HG02852 (cell line): ENCODE measurements at regions not wholly inside any gene's neighbourhood (a gene's known extent, or its start where the extent isn't known, plus 50 kb on each side); places are given as distances from the start of the nearest gene placed in this dataset.

Source experiments
- ATAC-seq: cut with Tn5 transposase; IDR thresholded peaks from one replicate; pipeline ENCODE4 v1.9.1; 2021; ENCODE audit warnings: mild to moderate bottlenecking, moderate library complexity; ENCODE audit not compliant: unreplicated experiment

DNA sequence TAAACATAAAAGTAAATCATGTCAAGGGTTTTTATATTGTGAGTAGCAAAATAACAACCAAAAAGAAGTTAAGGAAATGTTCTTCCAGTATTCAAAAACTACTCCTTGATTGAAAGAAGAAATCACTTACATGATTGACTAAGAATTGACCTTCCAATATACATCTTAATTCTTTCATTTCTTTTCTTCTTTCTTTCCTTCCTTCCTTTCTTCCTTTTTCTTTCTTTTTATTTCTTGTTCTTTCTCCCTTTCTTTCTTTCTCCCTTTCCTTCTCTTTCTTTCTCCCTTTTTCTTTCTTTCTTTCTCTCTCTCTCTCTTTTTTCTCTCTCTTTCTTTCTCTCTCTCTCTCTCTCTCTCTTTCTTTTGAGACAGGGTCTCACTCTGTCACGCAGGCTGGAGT, 60.7 kb upstream of the SOX9 start:
- ATAC-seq = no peak

DNA sequence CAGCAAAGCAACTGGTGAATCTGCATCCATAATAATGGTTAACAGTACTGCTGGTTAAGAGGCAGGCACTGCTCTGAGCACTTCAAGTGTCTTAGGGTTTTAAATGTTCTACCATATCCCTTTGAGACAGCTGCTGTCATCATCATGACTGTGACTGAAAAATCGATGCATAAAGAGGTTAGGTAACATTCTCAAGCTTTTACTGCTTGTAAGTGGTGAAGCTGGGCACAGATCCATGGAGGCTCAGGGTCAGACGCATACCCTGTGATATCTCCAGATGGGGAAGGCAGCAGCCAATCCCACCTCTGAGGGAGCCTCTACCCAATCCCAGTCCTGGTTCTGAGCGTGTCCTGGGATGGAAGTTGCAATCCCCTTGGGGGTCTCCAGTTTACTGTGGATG, 57.6 kb upstream of the SOX9 start:
- ATAC-seq = no peak

DNA sequence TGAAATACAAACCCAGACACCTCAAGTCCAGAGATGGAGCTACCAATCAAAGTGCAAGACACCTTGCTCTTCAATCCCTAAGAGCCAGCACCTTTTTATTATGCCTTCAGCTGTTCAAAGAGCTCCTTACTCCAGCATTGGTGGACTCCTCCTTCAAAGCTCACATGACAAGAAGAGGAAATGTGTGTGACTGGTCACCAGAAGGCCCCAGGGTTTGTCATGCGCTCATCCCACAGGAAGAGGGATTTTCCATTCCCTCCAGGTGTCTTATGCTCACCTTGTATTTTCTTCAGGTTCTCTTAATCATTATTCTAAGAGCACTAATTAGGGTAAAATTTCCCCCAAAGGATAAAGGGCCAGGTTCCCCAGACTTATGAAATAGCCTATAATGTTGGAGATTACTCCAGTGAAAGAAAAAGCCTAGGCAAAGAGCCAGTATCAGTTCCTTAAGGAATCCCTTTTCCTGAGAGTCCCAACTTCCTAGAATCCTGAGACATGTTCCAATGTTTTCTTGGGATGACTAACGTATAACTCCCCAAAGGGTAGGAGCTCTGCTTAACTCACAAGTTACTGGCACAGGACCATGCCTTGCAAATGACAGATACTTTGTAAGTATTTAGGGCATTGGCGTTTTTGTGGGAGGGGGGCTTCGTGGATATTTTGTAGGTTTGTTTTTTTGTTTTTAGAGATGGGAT, 56.9 kb upstream of the SOX9 start:
- no peak for ATAC-seq

DNA sequence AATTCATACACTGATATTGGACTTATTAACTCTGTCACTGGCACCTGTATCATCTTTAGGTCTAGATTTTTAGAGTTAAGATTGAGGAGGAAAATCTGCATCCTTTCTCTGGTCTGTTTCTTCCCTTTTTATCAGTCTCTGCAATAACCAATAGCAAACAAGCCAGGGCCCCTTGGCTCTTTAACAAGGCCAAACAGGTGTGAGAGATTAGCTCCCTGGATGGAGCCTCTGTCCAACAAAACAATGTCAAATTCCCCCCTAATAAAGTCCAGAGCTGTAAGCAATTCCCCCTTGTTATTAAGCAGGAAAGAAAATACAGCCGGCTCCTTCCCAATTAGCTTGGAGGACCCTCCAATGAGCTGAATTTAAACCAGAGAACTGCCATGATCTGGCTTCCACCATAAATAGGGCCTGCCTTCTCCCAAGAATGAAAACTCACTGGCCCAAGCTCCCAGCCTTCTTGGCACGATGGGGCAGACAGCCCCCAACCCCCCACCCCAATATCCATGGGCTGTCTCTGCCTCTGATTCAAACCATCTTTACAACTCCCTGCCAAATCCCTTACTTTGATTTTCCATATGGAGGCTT, 56.1 kb upstream of the SOX9 start:
- no peak for ATAC-seq

DNA sequence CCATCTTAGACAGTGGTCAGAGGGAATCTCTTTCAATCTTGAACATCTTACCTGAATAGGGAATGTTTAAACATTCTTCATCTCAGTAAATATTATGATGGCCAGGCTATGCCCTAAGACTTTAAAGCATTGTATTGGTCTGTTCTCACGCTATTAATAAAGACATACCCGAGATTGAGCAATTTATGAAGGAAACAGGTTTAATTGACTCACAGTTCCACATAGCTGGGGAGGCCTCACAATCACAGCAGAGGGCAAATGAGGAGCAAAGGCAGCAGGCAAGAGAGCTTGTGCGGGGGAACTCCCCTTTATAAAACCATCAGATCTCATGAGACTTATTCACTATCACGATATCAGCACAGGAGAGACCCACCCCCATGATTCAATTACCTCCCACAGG, 55.3 kb upstream of the SOX9 start:
- no peak for ATAC-seq

DNA sequence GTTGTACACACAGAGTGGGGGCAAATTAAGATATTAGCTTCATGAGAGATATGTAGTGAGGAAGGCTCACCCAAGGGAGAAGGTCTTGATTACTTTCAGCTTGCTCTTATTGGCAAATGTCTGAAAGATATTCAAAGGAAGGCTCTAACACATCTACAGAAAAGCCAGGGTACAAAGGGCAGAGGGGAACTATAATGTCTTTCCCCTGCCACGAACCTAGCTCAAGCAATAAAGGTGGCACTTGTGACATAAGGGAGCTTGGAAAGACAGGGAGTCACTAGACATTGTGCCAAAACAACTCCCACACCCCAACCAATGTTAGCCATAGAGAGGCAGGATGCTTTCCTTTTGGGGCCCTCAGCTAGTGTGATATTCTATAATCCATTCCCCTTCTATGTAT, 52.2 kb upstream of the SOX9 start:
- no peak for ATAC-seq

DNA sequence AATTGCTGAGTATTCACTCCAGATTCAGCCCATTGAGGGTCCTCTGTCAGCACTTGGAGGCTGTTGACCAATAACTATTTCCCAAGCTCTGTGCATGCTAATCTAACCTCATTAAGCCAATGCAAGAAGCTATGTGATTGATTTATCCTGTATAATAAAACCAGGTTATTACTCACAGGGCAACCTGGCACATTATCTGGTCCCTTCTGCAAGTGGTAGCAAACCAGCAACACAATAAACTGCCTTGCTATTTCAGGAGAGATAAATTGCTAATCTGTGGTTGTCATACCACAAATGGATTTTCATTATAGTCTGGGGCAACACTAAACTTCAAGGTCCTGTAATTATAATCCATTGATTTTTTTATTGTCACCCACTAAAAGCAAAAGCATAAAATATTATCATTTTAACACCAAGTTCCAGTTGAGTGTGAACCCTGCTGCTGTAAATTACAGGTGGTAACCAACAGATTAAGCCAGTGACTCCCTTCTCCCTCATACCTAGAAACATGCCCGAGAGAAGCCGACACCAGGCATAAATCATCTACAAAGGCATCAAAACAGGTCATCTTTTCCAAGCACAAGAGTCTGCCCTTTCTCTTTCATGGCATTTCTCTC, 51.1 kb upstream of the SOX9 start:
- no peak for ATAC-seq
